ENCODE measurements at regions not wholly inside any gene's neighbourhood (a gene's known extent, or its start where the extent isn't known, plus 50 kb on each side); places are given as distances from the start of the nearest gene placed in this dataset.

GRCh38 chr18:61261870-61262269 is 71.4 kb upstream of the CDH20 start:
- TF ChIP-seq, protein P1, sequence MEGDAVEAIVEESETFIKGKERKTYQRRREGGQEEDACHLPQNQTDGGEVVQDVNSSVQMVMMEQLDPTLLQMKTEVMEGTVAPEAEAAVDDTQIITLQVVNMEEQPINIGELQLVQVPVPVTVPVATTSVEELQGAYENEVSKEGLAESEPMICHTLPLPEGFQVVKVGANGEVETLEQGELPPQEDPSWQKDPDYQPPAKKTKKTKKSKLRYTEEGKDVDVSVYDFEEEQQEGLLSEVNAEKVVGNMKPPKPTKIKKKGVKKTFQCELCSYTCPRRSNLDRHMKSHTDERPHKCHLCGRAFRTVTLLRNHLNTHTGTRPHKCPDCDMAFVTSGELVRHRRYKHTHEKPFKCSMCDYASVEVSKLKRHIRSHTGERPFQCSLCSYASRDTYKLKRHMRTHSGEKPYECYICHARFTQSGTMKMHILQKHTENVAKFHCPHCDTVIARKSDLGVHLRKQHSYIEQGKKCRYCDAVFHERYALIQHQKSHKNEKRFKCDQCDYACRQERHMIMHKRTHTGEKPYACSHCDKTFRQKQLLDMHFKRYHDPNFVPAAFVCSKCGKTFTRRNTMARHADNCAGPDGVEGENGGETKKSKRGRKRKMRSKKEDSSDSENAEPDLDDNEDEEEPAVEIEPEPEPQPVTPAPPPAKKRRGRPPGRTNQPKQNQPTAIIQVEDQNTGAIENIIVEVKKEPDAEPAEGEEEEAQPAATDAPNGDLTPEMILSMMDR (IDR thresholded peaks at IDR 0.05; ENCODE audit: control insufficient read depth, insufficient read depth, low read depth, low read length, missing control alignments), result no peak
- no peak for DNase-seq (ENCODE audit: low read depth)

GRCh38 chr18:61272793-61273192 is 60.4 kb upstream of the CDH20 start:
- no peak overlapping the region for H3K4me3 ChIP-seq (ENCODE audit: control insufficient read depth, low read depth, low read length)
- TF ChIP-seq, protein P1 (IDR thresholded peaks at IDR 0.05; ENCODE audit: control insufficient read depth, insufficient read depth, low read depth, low read length, missing control alignments), result no peak
- no peak for DNase-seq (ENCODE audit: low read depth)

More at GRCh38 chr18:61261870-61262269, 71.4 kb upstream of the CDH20 start:
- H3K4me3 ChIP-seq (ENCODE audit: control insufficient read depth, low read depth, low read length), result no peak overlapping the region

GRCh38 chr18:61273533-61273932 is 59.7 kb upstream of the CDH20 start:
- no peak overlapping the region for H3K4me3 ChIP-seq (ENCODE audit: control insufficient read depth, low read depth, low read length)
- TF ChIP-seq, protein P1 (IDR thresholded peaks at IDR 0.05; ENCODE audit: control insufficient read depth, insufficient read depth, low read depth, low read length, missing control alignments), result no peak
- DNase-seq (ENCODE audit: low read depth), result no peak

DNA sequence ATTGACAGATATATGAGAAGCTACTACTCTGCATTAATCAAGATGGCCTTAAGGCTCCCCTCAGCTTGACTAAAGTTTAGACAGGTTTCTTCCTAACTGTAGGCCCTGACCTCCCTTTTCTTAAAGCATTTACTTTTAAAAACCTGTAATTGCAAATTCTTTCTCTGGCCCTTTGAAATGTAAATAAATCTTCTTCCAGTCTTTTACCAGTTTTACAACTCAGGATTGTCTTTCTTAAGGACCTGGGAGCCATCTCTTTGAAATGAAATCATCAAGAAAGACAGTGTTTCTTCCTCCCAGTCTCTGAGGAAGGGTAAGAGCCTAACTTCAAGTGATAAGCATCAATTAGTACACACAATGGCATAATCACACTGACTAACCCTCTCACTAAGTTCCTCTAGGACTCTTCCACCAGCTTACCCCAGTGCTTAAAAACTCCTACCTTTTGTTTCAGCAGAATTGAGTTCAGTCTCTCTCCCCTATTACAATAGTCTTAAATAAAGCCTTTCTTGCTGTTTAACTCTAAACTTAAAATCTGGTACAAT is 58.7 kb upstream of the CDH20 start:
- no peak for DNase-seq (ENCODE audit: low read depth)
- TF ChIP-seq, protein P1 (IDR thresholded peaks at IDR 0.05; ENCODE audit: control insufficient read depth, insufficient read depth, low read depth, low read length, missing control alignments), result no peak
- no peak overlapping the region for H3K4me3 ChIP-seq (ENCODE audit: control insufficient read depth, low read depth, low read length)

GRCh38 chr18:61277808-61278207 is 55.4 kb upstream of the CDH20 start:
- no peak overlapping the region for H3K4me3 ChIP-seq (ENCODE audit: control insufficient read depth, low read depth, low read length)
- TF ChIP-seq, protein P1 (IDR thresholded peaks at IDR 0.05; ENCODE audit: control insufficient read depth, insufficient read depth, low read depth, low read length, missing control alignments), result no peak

GRCh38 chr18:61281431-61281830 is 51.8 kb upstream of the CDH20 start:
- DNase-seq (ENCODE audit: low read depth), result no peak
- TF ChIP-seq, protein P1 (IDR thresholded peaks at IDR 0.05; ENCODE audit: control insufficient read depth, insufficient read depth, low read depth, low read length, missing control alignments), result no peak
- H3K4me3 ChIP-seq (ENCODE audit: control insufficient read depth, low read depth, low read length), result no peak overlapping the region

More at GRCh38 chr18:61277808-61278207, 55.4 kb upstream of the CDH20 start:
- DNase-seq (ENCODE audit: low read depth), result no peak

All from AG09309 (cell line).